ENCODE measurements at regions not wholly inside any gene's neighbourhood (a gene's known extent, or its start where the extent isn't known, plus 50 kb on each side); places are given as distances from the start of the nearest gene placed in this dataset.

DNA sequence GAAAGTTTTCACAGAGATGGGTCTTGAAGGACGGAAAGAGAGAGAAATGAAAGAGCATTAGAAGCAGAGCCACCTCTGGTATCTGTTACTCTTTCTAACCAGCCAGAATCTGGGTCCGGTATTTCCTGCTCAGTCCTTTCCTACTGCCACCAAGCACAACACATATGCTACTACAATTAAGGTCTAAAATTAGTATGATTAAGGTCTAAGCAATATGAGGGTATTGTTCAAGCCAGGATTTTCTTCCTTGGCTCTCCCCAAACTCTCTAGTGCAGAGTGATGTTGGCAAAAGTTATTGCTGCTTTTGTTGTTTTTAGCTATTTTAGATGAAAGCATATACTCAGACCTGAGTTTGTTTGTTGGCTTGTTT is 59.2 kb upstream of the EED start:
- H2AFZ ChIP-seq (ENCODE audit: insufficient read depth, low read depth, low read length, poor library complexity, severe bottlenecking), result no peak overlapping the region
- no peaks in the 10 kb centered on the region for H3K9me3 ChIP-seq (ENCODE audit: control extremely low read depth in 1 of 3, control insufficient read depth in 2 of 3, insufficient read depth in 1 of 3, low read length in 2 of 3)
- H3K9ac ChIP-seq (ENCODE audit: low read length), result no peak overlapping the region
- intact Hi-C loops (cut with micrococcal nuclease), result no loop called here
- H3K4me3 ChIP-seq (ENCODE audit: control extremely low read depth in 1 of 5, extremely low read depth in 1 of 5, insufficient read depth in 1 of 5, low read depth in 2 of 5, low read length in 4 of 5), result no peak overlapping the region
- H3K36me3 ChIP-seq (replicated peaks in 1 of 2; ENCODE audit: control extremely low read depth in 1 of 2, control insufficient read depth in 1 of 2, extremely low read depth in 1 of 2, insufficient read depth in 2 of 2, low read length in 1 of 2), result no peaks in the 10 kb centered on the region
- Mint-ChIP-seq H3K9me3 (ENCODE audit: insufficient read depth) (no peaks in the 10 kb centered on the region), H3K27me3 (no peaks in the 10 kb centered on the region), H3K4me1 (no peaks in the 10 kb centered on the region), H3K4me3 (no peak overlapping the region), H3K27ac (no peak overlapping the region)
- H3K27ac ChIP-seq (ENCODE audit: low read length in 2 of 2), result no peak overlapping the region
- H3K4me2 ChIP-seq (replicated peaks; ENCODE audit: low read depth, low read length, poor library complexity, severe bottlenecking), result no peak overlapping the region
- no peak for DNase-seq
- no peaks in the 10 kb centered on the region for H3K4me1 ChIP-seq (ENCODE audit: control insufficient read depth in 2 of 2, insufficient read depth in 2 of 2, low read length in 2 of 2)
- no peak for TF ChIP-seq EZH2 (IDR thresholded peaks at IDR 0.05; ENCODE audit: borderline replicate concordance, insufficient read depth, low read depth, low read length, poor library complexity, severe bottlenecking)
- TF ChIP-seq, protein P1, sequence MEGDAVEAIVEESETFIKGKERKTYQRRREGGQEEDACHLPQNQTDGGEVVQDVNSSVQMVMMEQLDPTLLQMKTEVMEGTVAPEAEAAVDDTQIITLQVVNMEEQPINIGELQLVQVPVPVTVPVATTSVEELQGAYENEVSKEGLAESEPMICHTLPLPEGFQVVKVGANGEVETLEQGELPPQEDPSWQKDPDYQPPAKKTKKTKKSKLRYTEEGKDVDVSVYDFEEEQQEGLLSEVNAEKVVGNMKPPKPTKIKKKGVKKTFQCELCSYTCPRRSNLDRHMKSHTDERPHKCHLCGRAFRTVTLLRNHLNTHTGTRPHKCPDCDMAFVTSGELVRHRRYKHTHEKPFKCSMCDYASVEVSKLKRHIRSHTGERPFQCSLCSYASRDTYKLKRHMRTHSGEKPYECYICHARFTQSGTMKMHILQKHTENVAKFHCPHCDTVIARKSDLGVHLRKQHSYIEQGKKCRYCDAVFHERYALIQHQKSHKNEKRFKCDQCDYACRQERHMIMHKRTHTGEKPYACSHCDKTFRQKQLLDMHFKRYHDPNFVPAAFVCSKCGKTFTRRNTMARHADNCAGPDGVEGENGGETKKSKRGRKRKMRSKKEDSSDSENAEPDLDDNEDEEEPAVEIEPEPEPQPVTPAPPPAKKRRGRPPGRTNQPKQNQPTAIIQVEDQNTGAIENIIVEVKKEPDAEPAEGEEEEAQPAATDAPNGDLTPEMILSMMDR (IDR thresholded peaks at IDR 0.05), result no peak
- no CpG with 5 or more reads among the region's 2 CpGs for WGBS (ENCODE audit: insufficient coverage)
- no peak for ATAC-seq (ENCODE audit: low read depth)
- H3K79me2 ChIP-seq (ENCODE audit: control insufficient read depth, insufficient read depth, low read length), result no peaks in the 10 kb centered on the region
- no peaks in the 10 kb centered on the region for H3K27me3 ChIP-seq (replicated peaks in 1 of 4; ENCODE audit: control extremely low read depth in 1 of 4, control insufficient read depth in 3 of 4, insufficient read depth in 4 of 4, low read length in 3 of 4)
- no peaks in the 10 kb centered on the region for H4K20me1 ChIP-seq (ENCODE audit: control insufficient read depth, insufficient read depth, low read length, poor library complexity, severe bottlenecking)
- ChIA-PET POLR2A (no interaction called here), CTCF (no interaction called here)

DNA sequence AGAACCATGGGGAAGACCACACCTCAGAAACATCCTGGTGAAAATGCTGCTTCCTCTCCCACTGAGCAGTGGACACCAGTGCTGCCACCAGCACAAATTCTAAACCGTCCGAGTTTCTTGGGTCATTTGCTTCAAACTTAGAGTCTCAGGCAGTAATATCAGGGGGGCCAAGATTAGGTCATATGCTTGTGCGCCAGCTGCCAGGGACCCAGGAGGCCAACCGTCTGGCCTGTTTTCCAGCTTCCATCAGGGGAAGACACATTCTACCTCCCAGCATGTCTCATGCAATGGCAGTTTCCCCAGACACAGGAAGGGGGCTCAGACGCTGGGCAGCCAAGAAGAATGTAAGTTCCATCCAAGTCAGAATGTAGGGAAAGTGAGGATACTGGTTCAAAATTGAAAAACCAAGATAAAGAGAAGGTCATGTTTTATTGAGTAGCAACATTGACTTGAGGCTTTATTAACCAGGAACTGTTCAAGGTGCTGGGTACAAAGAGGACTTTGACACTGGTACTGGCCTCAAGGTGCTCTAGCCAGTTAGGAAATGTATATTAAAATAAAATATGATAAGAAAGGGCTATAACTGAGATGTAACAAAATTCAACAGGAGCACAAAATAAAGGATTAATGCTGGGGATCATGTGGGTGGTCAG is 59.7 kb upstream of the EED start:
- Mint-ChIP-seq H3K27ac (no peak overlapping the region), H3K9me3 (ENCODE audit: insufficient read depth) (no peaks in the 10 kb centered on the region), H3K27me3 (no peaks in the 10 kb centered on the region), H3K4me3 (no peak overlapping the region), H3K4me1 (no peaks in the 10 kb centered on the region)
- 96% methylated on average over 5 of the region's 5 CpGs for WGBS (ENCODE audit: insufficient coverage)
- POLR2A ChIA-PET, result no interaction called here
- Histone ChIP-seq H3K4me1 (ENCODE audit: control insufficient read depth in 2 of 2, insufficient read depth in 2 of 2, low read length in 2 of 2) (no peaks in the 10 kb centered on the region), H3K4me3 (ENCODE audit: control extremely low read depth in 1 of 5, extremely low read depth in 1 of 5, insufficient read depth in 1 of 5, low read depth in 2 of 5, low read length in 4 of 5) (no peak overlapping the region), H3K27me3 (replicated peaks in 1 of 4; ENCODE audit: control extremely low read depth in 1 of 4, control insufficient read depth in 3 of 4, insufficient read depth in 4 of 4, low read length in 3 of 4) (no peaks in the 10 kb centered on the region), H3K9ac (ENCODE audit: low read length) (no peak overlapping the region), H4K20me1 (ENCODE audit: control insufficient read depth, insufficient read depth, low read length, poor library complexity, severe bottlenecking) (no peaks in the 10 kb centered on the region), H3K79me2 (ENCODE audit: control insufficient read depth, insufficient read depth, low read length) (no peaks in the 10 kb centered on the region), H3K4me2 (replicated peaks; ENCODE audit: low read depth, low read length, poor library complexity, severe bottlenecking) (no peak overlapping the region), H3K9me3 (ENCODE audit: control extremely low read depth in 1 of 3, control insufficient read depth in 2 of 3, insufficient read depth in 1 of 3, low read length in 2 of 3) (no peaks in the 10 kb centered on the region), H3K36me3 (replicated peaks in 1 of 2; ENCODE audit: control extremely low read depth in 1 of 2, control insufficient read depth in 1 of 2, extremely low read depth in 1 of 2, insufficient read depth in 2 of 2, low read length in 1 of 2) (no peaks in the 10 kb centered on the region), H2AFZ (ENCODE audit: insufficient read depth, low read depth, low read length, poor library complexity, severe bottlenecking) (no peak overlapping the region), H3K27ac (ENCODE audit: low read length in 2 of 2) (no peak overlapping the region)
- intact Hi-C loops (cut with micrococcal nuclease), result no loop called here
- DNase-seq, result no peak
- no peak for ATAC-seq (ENCODE audit: low read depth)
- CTCF ChIA-PET, result interaction anchor here (1.5 kb wide), 1 partner anchor 9 kb away, joined by 5 read pairs; no protein-coding TSS in a partner anchor
- TF ChIP-seq, protein P1 (IDR thresholded peaks at IDR 0.05), result no peak
- TF ChIP-seq EZH2 (IDR thresholded peaks at IDR 0.05; ENCODE audit: borderline replicate concordance, insufficient read depth, low read depth, low read length, poor library complexity, severe bottlenecking), result no peak
